Testis (tissue), 2 donors: ENCODE measurements at regions not wholly inside any gene's neighbourhood (a gene's known extent, or its start where the extent isn't known, plus 50 kb on each side); places are given as distances from the start of the nearest gene placed in this dataset.

ENCODE experiments used
- DNase-seq: peaks from one replicate; pipeline ENCODE4 v3.0.0-alpha.2; 2019
- H3K27ac ChIP-seq, 2 donors: fragments of 200-600 bp; sonication (generic); one replicate each; pipeline ENCODE4 v1.5.1; 2019
- H3K27me3 ChIP-seq: fragments of 200-600 bp; sonication (generic); one replicate; pipeline ENCODE4 v1.5.1; 2019
- H3K36me3 ChIP-seq: fragments of 200-600 bp; sonication (generic); one replicate; pipeline ENCODE4 v1.5.1; 2017; ENCODE audit warnings: low read depth; ENCODE audit errors: missing control alignments
- H3K4me1 ChIP-seq: fragments of 200-600 bp; sonication (generic); one replicate; pipeline ENCODE4 v1.5.1; 2019
- H3K4me3 ChIP-seq, 2 donors: fragments of 200-600 bp; sonication (generic); one replicate each; pipeline ENCODE4 v1.5.1; 2017 to 2019
- H3K9me3 ChIP-seq: fragments of 200-600 bp; sonication (generic); one replicate; pipeline ENCODE4 v1.5.1; 2017
- CTCF ChIP-seq, 3 experiments: fragments of 450-650 bp in 2 of 3; fragments of 200-600 bp in 1 of 3; sonication (generic) in 1 of 3; IDR thresholded peaks; one replicate each; pipeline ENCODE4 v1.5.1; 2016 to 2019; ENCODE audit warnings: antibody characterized with exemption in 3 of 3, mild to moderate bottlenecking in 2 of 3, moderate library complexity in 1 of 3
- POLR2A ChIP-seq: fragments of 450-650 bp; IDR thresholded peaks from one replicate; pipeline ENCODE4 v1.6.1; 2017; ENCODE audit warnings: antibody characterized with exemption, mild to moderate bottlenecking, moderate library complexity
- WGBS, 2 donors: methylation state at CpG; one replicate each; pipeline ENCODE4 v1.1.5; 2018; 5-methylcytosine and 5-hydroxymethylcytosine counted together
- intact Hi-C: fragments of 100-400 bp; cut with DNase I; formaldehyde crosslinking; loops from one replicate; pipeline ENCODE4 v1.15.1; 2023; ENCODE audit warnings: low total_unique reads

GRCh38 chr3:104685492-104685891 is 681.2 kb upstream of the ALCAM start:
- H3K27ac ChIP-seq = no peak overlapping the region
- no peaks in the 10 kb centered on the region for H3K4me1 ChIP-seq
- H3K27me3 ChIP-seq = no peaks in the 10 kb centered on the region
- H3K4me3 ChIP-seq = no peak overlapping the region
- intact Hi-C loops = no loop called here
- H3K36me3 ChIP-seq = no peaks in the 10 kb centered on the region
- no peaks in the 10 kb centered on the region for H3K9me3 ChIP-seq
- no peak for TF ChIP-seq POLR2A
- TF ChIP-seq CTCF (IDR thresholded peaks at IDR 0.05) = no peak
- DNase-seq = no peak

- no peaks in the 10 kb centered on the region for H3K4me1 ChIP-seq
- DNase-seq = no peak
- TF ChIP-seq CTCF (IDR thresholded peaks at IDR 0.05) = no peak
- TF ChIP-seq POLR2A = no peak
- no peaks in the 10 kb centered on the region for H3K36me3 ChIP-seq
- no peaks in the 10 kb centered on the region for H3K27me3 ChIP-seq
- no peak overlapping the region for H3K27ac ChIP-seq
- intact Hi-C loops = no loop called here
- WGBS, 2 donors = 69 to 92% methylated on average over 7 to 11 of the region's 11 CpGs
- H3K4me3 ChIP-seq = peak overlapping the region in 1 of 2 donors; percentile 17
- H3K9me3 ChIP-seq = no peaks in the 10 kb centered on the region
Measured at GRCh38 chr3:104687362-104687761, 679.3 kb upstream of the ALCAM start.

- H3K4me1 ChIP-seq = no peaks in the 10 kb centered on the region
- no peaks in the 10 kb centered on the region for H3K9me3 ChIP-seq
- intact Hi-C loops = no loop called here
- H3K27ac ChIP-seq = no peak overlapping the region
- H3K27me3 ChIP-seq = no peaks in the 10 kb centered on the region
- no peak for DNase-seq
- TF ChIP-seq POLR2A = no peak
- no peak for TF ChIP-seq CTCF (IDR thresholded peaks at IDR 0.05)
- no peaks in the 10 kb centered on the region for H3K36me3 ChIP-seq
- H3K4me3 ChIP-seq = no peak overlapping the region
- 54 to 84% methylated on average over 8 of the region's 8 CpGs for WGBS, 2 donors
Measured at GRCh38 chr3:104696470-104696869, 670.2 kb upstream of the ALCAM start.

GRCh38 chr3:104711406-104711805 is 655.3 kb upstream of the ALCAM start:
- no peak for DNase-seq
- no peaks in the 10 kb centered on the region for H3K36me3 ChIP-seq
- no peaks in the 10 kb centered on the region for H3K27me3 ChIP-seq
- 88 to 90% methylated on average over 6 of the region's 6 CpGs for WGBS, 2 donors
- intact Hi-C loops = no loop called here
- H3K4me1 ChIP-seq = no peaks in the 10 kb centered on the region
- no peak overlapping the region for H3K27ac ChIP-seq
- H3K9me3 ChIP-seq = no peaks in the 10 kb centered on the region
- H3K4me3 ChIP-seq = no peak overlapping the region
- TF ChIP-seq POLR2A = no peak
- no peak for TF ChIP-seq CTCF (IDR thresholded peaks at IDR 0.05)

- DNase-seq = no peak
- intact Hi-C loops = no loop called here
- Histone ChIP-seq H3K4me3 (no peak overlapping the region), H3K9me3 (no peaks in the 10 kb centered on the region), H3K27me3 (no peaks in the 10 kb centered on the region), H3K27ac (no peak overlapping the region), H3K36me3 (no peaks in the 10 kb centered on the region), H3K4me1 (no peaks in the 10 kb centered on the region)
- 92 to 93% methylated on average over 1 of the region's 1 CpG for WGBS, 2 donors
- TF ChIP-seq POLR2A = no peak
- TF ChIP-seq CTCF (IDR thresholded peaks at IDR 0.05) = no peak
Measured at GRCh38 chr3:104715972-104716371, 650.7 kb upstream of the ALCAM start.
